IMR-90 (cell line): ENCODE measurements at regions not wholly inside any gene's neighbourhood (a gene's known extent, or its start where the extent isn't known, plus 50 kb on each side); places are given as distances from the start of the nearest gene placed in this dataset.
"Not testable (repeated sequence)": the region's sequence is repeated elsewhere in the genome, so short reads cannot be mapped to it uniquely, and the experiment has no call there.

ENCODE experiments used
- ATAC-seq: fragments of 200-7000 bp; cut with Tn5 transposase; 2 replicates; pipeline ENCODE4 v1.9.1; 2020; ENCODE audit warnings: low read depth, mild to moderate bottlenecking, moderate library complexity
- BruUV-seq: library from RNA; stranded (reverse); fragments of 400-500 nt; replicated peaks from 2 replicates; lab custom pipeline; 2021; lab: Mats Ljungman, UMichigan
- CTCF ChIA-PET: fragments of 300-600 bp; formaldehyde crosslinking; extraction: SDS; loops from one replicate; lab custom pipeline; 2021; ENCODE audit warnings: antibody characterized with exemption; lab: Yijun Ruan, JAX
- POLR2A ChIA-PET: fragments of 300-600 bp; sonication (Branson Sonifier 250); formaldehyde crosslinking; loops from one replicate; lab custom pipeline; 2022; ENCODE audit warnings: antibody characterized with exemption; ENCODE audit not compliant: unreplicated experiment; lab: Charles Lee
- DNase-seq: peaks from one replicate; pipeline ENCODE4 v3.0.0; 2013
- H2AFZ ChIP-seq: replicated peaks from 2 replicates; pipeline ENCODE3; 2013; ENCODE audit warnings: low read length, mild to moderate bottlenecking; ENCODE audit not compliant: poor library complexity
- H2AK5ac ChIP-seq: 2 replicates; pipeline ENCODE4 v1.6.1; 2013; ENCODE audit warnings: low read depth, low read length, inconsistent platforms
- H2AK9ac ChIP-seq: replicated peaks from 2 replicates; pipeline ENCODE3; 2013; ENCODE audit warnings: mild to moderate bottlenecking, low read depth, low read length, moderate library complexity; ENCODE audit not compliant: poor library complexity
- H2BK120ac ChIP-seq: 2 replicates; pipeline ENCODE4 v1.6.1; 2013; ENCODE audit warnings: low read depth, low read length, inconsistent platforms
- H2BK15ac ChIP-seq: 3 replicates; pipeline ENCODE4 v1.6.1; 2013; ENCODE audit warnings: low read depth, low read length, inconsistent platforms
- H2BK20ac ChIP-seq: 2 replicates; pipeline ENCODE4 v1.6.1; 2013; ENCODE audit warnings: low read depth, mild to moderate bottlenecking, inconsistent platforms, low read length, moderate library complexity
- H2BK5ac ChIP-seq: 2 replicates; pipeline ENCODE4 v1.6.1; 2013; ENCODE audit warnings: mild to moderate bottlenecking, low read depth, low read length, inconsistent platforms; ENCODE audit not compliant: poor library complexity, severe bottlenecking
- H3K14ac ChIP-seq: replicated peaks from 2 replicates; pipeline ENCODE4 v1.6.1; 2013; ENCODE audit warnings: low read depth, low read length, inconsistent platforms
- H3K18ac ChIP-seq: 2 replicates; pipeline ENCODE4 v1.6.1; 2013; ENCODE audit warnings: low read depth, low read length, control low read depth
- H3K23ac ChIP-seq: 2 replicates; pipeline ENCODE4 v1.6.1; 2013; ENCODE audit warnings: low read depth, low read length, inconsistent platforms
- H3K27ac ChIP-seq: 2 replicates; pipeline ENCODE4 v1.5.1; 2013; ENCODE audit warnings: mild to moderate bottlenecking, control low read depth, low read length; ENCODE audit not compliant: insufficient read depth
- H3K27me3 ChIP-seq: 2 replicates; pipeline ENCODE4 v1.6.1; 2013; ENCODE audit warnings: low read length; ENCODE audit not compliant: control insufficient read depth, insufficient read depth
- H3K36me3 ChIP-seq: 2 replicates; pipeline ENCODE4 v1.6.1; 2013; ENCODE audit warnings: low read length, mixed read lengths; ENCODE audit not compliant: control insufficient read depth, insufficient read depth
- H3K4ac ChIP-seq: 2 replicates; pipeline ENCODE4 v1.6.1; 2013; ENCODE audit warnings: low read depth, low read length, inconsistent platforms
- H3K4me1 ChIP-seq: 2 replicates; pipeline ENCODE4 v1.6.1; 2013; ENCODE audit warnings: low read length, mixed read lengths; ENCODE audit not compliant: control insufficient read depth, insufficient read depth
- H3K4me2 ChIP-seq: 2 replicates; pipeline ENCODE4 v1.6.1; 2013; ENCODE audit warnings: low read depth, mild to moderate bottlenecking, control low read depth, low read length, moderate library complexity
- H3K4me3 ChIP-seq: 2 replicates; pipeline ENCODE4 v1.5.1; 2013; ENCODE audit warnings: low read depth, mild to moderate bottlenecking, control low read depth, low read length, moderate library complexity; ENCODE audit not compliant: insufficient read depth
- H3K56ac ChIP-seq: 2 replicates; pipeline ENCODE4 v1.6.1; 2013; ENCODE audit warnings: low read length, inconsistent platforms; ENCODE audit not compliant: insufficient read depth; ENCODE audit errors: extremely low read depth
- H3K79me1 ChIP-seq, 2 experiments: 2 replicates each; pipeline ENCODE4 v1.6.1; 2013; ENCODE audit warnings: low read length in 2 of 2, inconsistent platforms in 1 of 2, low read depth in 1 of 2
- H3K9ac ChIP-seq: 2 replicates; pipeline ENCODE4 v1.6.1; 2013; ENCODE audit warnings: low read depth, low read length, control low read depth
- H3K9me1 ChIP-seq: 2 replicates; pipeline ENCODE4 v1.6.1; 2013; ENCODE audit warnings: low read length, inconsistent platforms; ENCODE audit not compliant: insufficient read depth
- H3K9me3 ChIP-seq: 2 replicates; pipeline ENCODE4 v1.6.1; 2013; ENCODE audit warnings: low read length; ENCODE audit not compliant: control insufficient read depth, insufficient read depth
- H4K20me1 ChIP-seq: 2 replicates; pipeline ENCODE4 v1.6.1; 2013; ENCODE audit warnings: low read length, inconsistent platforms; ENCODE audit not compliant: insufficient read depth
- H4K5ac ChIP-seq: 2 replicates; pipeline ENCODE4 v1.6.1; 2013; ENCODE audit warnings: mild to moderate bottlenecking, low read depth, low read length, control low read depth
- H4K8ac ChIP-seq, 2 experiments: 2 replicates each; pipeline ENCODE4 v1.6.1; 2013; ENCODE audit warnings: low read depth in 2 of 2, low read length in 2 of 2, control low read depth in 1 of 2, inconsistent platforms in 1 of 2
- H4K91ac ChIP-seq: 2 replicates; pipeline ENCODE4 v1.6.1; 2013; ENCODE audit warnings: low read depth, low read length, inconsistent platforms; ENCODE audit not compliant: insufficient read depth
- CHD1 ChIP-seq: IDR thresholded peaks from 2 replicates; pipeline ENCODE4 v1.6.1; 2012; ENCODE audit warnings: low read depth, low read length, improper control_type of control experiment
- MXI1 ChIP-seq: IDR thresholded peaks from 2 replicates; pipeline ENCODE4 v1.6.1; 2012; ENCODE audit warnings: low read depth, mild to moderate bottlenecking, low read length, moderate library complexity, borderline replicate concordance
- NFE2L2 ChIP-seq: fragments of 150-350 bp; IDR thresholded peaks from 2 replicates; pipeline ENCODE4 v1.6.1; 2016; ENCODE audit warnings: low read depth, mild to moderate bottlenecking, low read length
- WGBS, 2 experiments: methylation state at CpG; one replicate each; pipeline versions ENCODE4 v1.1.5 to v1.1.7; 2013; ENCODE audit warnings: missing lambda C conversion rate in 2 of 2; ENCODE audit not compliant: insufficient read length in 1 of 2; ENCODE audit errors: extremely low coverage in 2 of 2; 5-methylcytosine and 5-hydroxymethylcytosine counted together
- dilution Hi-C: fragments of 300-500 bp; cut with HindIII; formaldehyde crosslinking; loops from one replicate; pipeline ENCODE4 v1.14.3; 2018; ENCODE audit warnings: low sequenced_read_pairs; ENCODE audit not compliant: unreplicated experiment
- in situ Hi-C: fragments of 300-500 bp; cut with MboI; formaldehyde crosslinking; loops from 3 replicates; pipeline ENCODE4 v1.14.3; 2019; ENCODE audit warnings: low sequenced_read_pairs, inconsistent platforms, mixed read lengths
- intact Hi-C: fragments of 100-400 bp; cut with micrococcal nuclease; formaldehyde crosslinking; loops from 2 replicates; pipeline ENCODE4 v1.10.0; 2022

DNA sequence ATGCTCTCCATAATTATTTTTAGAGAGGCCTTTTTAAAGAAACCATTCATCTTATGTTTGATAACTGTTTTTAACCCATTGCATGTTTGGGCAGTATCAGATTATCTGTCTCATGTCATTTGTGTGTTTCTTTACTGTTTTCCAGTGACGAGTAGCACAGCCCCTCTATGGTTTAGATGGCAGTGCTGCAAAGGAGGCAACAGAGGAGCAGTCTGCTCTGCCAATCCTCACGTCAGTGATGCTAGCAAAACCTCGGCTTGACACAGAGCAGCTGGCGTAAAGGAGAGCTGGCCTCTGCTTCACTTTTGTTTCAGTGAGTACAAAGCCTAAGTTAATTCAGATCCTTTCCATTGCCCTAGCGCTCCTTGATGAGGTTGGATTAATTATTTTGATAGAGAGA lies 80.4 kb upstream of the GARIN1A start:
- no peak for TF ChIP-seq NFE2L2
- TF ChIP-seq CHD1: no peak
- TF ChIP-seq MXI1: no peak
- Histone ChIP-seq H3K4me1 (no peaks in the 10 kb centered on the region), H4K91ac (no peak overlapping the region), H3K4ac (no peak overlapping the region), H3K36me3 (peaks cover 16% of the 10 kb centered on the region), H3K4me2 (no peak overlapping the region), H3K9me1 (no peaks in the 10 kb centered on the region), H3K9ac (no peak overlapping the region), H4K8ac (no peak overlapping the region), H2AK5ac (no peak overlapping the region), H2BK5ac (no peak overlapping the region), H3K79me1 (peaks cover 15 to 32% of the 10 kb centered on the region in 2 experiments), H3K27ac (no peak overlapping the region), H3K18ac (no peak overlapping the region), H3K14ac (no peak overlapping the region), H3K9me3 (no peaks in the 10 kb centered on the region), H2BK15ac (no peak overlapping the region), H3K27me3 (no peaks in the 10 kb centered on the region), H4K20me1 (peaks cover 12% of the 10 kb centered on the region; the same call in 1 of the 2 replicates), H2AFZ (no peak overlapping the region), H2BK120ac (no peak overlapping the region), H2BK20ac (no peak overlapping the region), H3K4me3 (no peak overlapping the region), H3K56ac (no peak overlapping the region), H2AK9ac (no peak overlapping the region), H4K5ac (no peak overlapping the region), H3K23ac (no peak overlapping the region)
- intact Hi-C loops (no loop called here), in situ Hi-C loops (no loop called here), dilution Hi-C loops (no loop called here)
- no TSS peak for BruUV-seq
- DNase-seq: no peak
- WGBS, 2 experiments: no CpG with 5 or more reads among the region's 5 CpGs
- CTCF ChIA-PET: no interaction called here
- no peak for ATAC-seq
- POLR2A ChIA-PET: no interaction called here

DNA sequence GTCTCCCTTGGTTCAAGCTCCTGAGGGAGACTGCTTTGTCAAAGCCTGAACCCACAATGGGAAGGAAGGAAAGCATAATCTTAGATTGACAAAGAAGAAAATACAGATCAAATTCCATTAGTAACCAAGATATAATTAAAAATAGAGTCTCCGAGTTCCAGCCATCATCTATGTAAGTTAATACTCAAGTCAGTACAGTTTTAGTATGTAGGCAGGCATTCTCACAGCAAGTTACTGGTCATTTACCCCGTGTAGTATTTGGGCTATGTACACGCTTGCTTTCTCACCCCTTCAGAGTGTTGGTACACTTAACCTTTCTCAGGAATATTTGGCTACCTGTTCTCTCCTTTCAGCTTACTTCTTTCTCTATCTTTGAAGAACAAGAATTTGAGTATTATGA lies 79.9 kb upstream of the GARIN1A start:
- dilution Hi-C loops, H3K4ac ChIP-seq, H2BK120ac ChIP-seq, H3K27me3 ChIP-seq, H3K14ac ChIP-seq, CTCF ChIA-PET, H4K91ac ChIP-seq, H3K9ac ChIP-seq, H3K4me3 ChIP-seq, H3K56ac ChIP-seq, H3K27ac ChIP-seq, H3K23ac ChIP-seq, H2BK20ac ChIP-seq, H3K4me1 ChIP-seq, H4K8ac ChIP-seq, intact Hi-C loops, DNase-seq, BruUV-seq, H2AK5ac ChIP-seq, in situ Hi-C loops, H3K9me1 ChIP-seq, H2AFZ ChIP-seq, POLR2A ChIA-PET, H2AK9ac ChIP-seq, H3K9me3 ChIP-seq, H4K5ac ChIP-seq, H2BK5ac ChIP-seq, ATAC-seq, H3K4me2 ChIP-seq, H3K18ac ChIP-seq, H2BK15ac ChIP-seq: not testable (repeated sequence)
- no CpG with 5 or more reads among the region's 3 CpGs for WGBS, 2 experiments
- peaks cover 15 to 37% of the 10 kb centered on the region in 2 experiments for H3K79me1 ChIP-seq
- H3K36me3 ChIP-seq: peaks cover 17% of the 10 kb centered on the region
- peaks cover 12% of the 10 kb centered on the region; the same call in 1 of the 2 replicates for H4K20me1 ChIP-seq
